ENCODE measurements at regions not wholly inside any gene's neighbourhood (a gene's known extent, or its start where the extent isn't known, plus 50 kb on each side); places are given as distances from the start of the nearest gene placed in this dataset.
"Not testable (repeated sequence)": the region's sequence is repeated elsewhere in the genome, so short reads cannot be mapped to it uniquely, and the experiment has no call there.

GRCh38 chr3:105979961-105980360 is 111.1 kb upstream of the CBLB start:
- no peak for DNase-seq

GRCh38 chr3:105982207-105982606 is 113.4 kb upstream of the CBLB start:
- DNase-seq = no peak

- no peak for DNase-seq
Observed at GRCh38 chr3:105984837-105985236, 116.0 kb upstream of the CBLB start.

GRCh38 chr3:105986343-105986742 is 117.5 kb upstream of the CBLB start:
- DNase-seq = not testable (repeated sequence)

GRCh38 chr3:105987809-105988208 is 119.0 kb upstream of the CBLB start:
- no peak for DNase-seq

GRCh38 chr3:105988540-105989212 is 119.9 kb upstream of the CBLB start:
- no peak for DNase-seq

GRCh38 chr3:105996781-105997180 is 128.0 kb upstream of the CBLB start:
- no peak for DNase-seq

GRCh38 chr3:105997466-105997799 is 128.6 kb upstream of the CBLB start:
- no peak for DNase-seq

GRCh38 chr3:105997800-105998526 is 129.2 kb upstream of the CBLB start:
- no peak for DNase-seq

- no peak for DNase-seq
Observed at GRCh38 chr3:105999856-106000255, 131.0 kb upstream of the CBLB start.

GRCh38 chr3:106001923-106002322 is 133.1 kb upstream of the CBLB start:
- no peak for DNase-seq

- DNase-seq = no peak
Observed at GRCh38 chr3:106004137-106004681, 135.4 kb upstream of the CBLB start.

GRCh38 chr3:106004826-106005225 is 136.0 kb upstream of the CBLB start:
- DNase-seq = no peak

GRCh38 chr3:106006001-106006400 is 137.2 kb upstream of the CBLB start:
- no peak for DNase-seq

GRCh38 chr3:106006571-106006970 is 137.8 kb upstream of the CBLB start:
- DNase-seq = no peak

- DNase-seq = no peak
Observed at GRCh38 chr3:106007512-106007911, 138.7 kb upstream of the CBLB start.

- peak; percentile 14 for DNase-seq
Observed at GRCh38 chr3:106008766-106009165, 140.0 kb upstream of the CBLB start.

GRCh38 chr3:106010829-106011228 is 142.0 kb upstream of the CBLB start:
- no peak for DNase-seq

GRCh38 chr3:106013971-106014370 is 145.2 kb upstream of the CBLB start:
- no peak for DNase-seq

- no peak for DNase-seq
Observed at GRCh38 chr3:106014518-106014917, 145.7 kb upstream of the CBLB start.

- DNase-seq = no peak
Observed at GRCh38 chr3:106014971-106015370, 146.2 kb upstream of the CBLB start.

- DNase-seq = no peak
Observed at GRCh38 chr3:106018102-106018501, 149.3 kb upstream of the CBLB start.

- no peak for DNase-seq
Observed at GRCh38 chr3:106018929-106019550, 150.2 kb upstream of the CBLB start.

Measured in left kidney (tissue), 1 donor.